OCI-M1 (cell line): ENCODE measurements at regions not wholly inside any gene's neighbourhood (a gene's known extent, or its start where the extent isn't known, plus 50 kb on each side); places are given as distances from the start of the nearest gene placed in this dataset.
"Not testable (repeated sequence)": the region's sequence is repeated elsewhere in the genome, so short reads cannot be mapped to it uniquely, and the experiment has no call there.

Source experiments
- DNase-seq: peaks from one replicate; lab custom pipeline; 2025; lab: John Stamatoyannopoulos, UW

DNA sequence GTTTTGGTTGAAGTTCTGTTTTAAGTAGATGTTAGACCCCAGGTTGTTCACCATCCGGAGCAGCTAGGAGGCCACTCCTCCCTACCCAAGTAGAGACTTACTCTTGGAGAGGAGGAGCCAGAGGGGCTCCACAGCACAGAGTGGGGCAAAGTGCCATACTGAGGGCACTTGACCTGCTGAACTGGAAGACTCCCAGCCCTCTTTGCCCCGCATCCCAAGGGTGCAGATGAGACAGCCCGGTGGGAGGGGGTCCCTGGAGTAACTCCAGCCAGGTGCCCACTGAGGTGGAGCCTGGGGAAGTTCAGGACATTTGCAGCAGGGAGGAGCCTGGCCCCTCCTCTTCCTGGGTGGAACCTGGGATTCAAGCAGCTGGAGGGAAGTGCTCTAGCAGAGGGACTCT, 102.1 kb upstream of the GPR6 start:
- no peak for DNase-seq

DNA sequence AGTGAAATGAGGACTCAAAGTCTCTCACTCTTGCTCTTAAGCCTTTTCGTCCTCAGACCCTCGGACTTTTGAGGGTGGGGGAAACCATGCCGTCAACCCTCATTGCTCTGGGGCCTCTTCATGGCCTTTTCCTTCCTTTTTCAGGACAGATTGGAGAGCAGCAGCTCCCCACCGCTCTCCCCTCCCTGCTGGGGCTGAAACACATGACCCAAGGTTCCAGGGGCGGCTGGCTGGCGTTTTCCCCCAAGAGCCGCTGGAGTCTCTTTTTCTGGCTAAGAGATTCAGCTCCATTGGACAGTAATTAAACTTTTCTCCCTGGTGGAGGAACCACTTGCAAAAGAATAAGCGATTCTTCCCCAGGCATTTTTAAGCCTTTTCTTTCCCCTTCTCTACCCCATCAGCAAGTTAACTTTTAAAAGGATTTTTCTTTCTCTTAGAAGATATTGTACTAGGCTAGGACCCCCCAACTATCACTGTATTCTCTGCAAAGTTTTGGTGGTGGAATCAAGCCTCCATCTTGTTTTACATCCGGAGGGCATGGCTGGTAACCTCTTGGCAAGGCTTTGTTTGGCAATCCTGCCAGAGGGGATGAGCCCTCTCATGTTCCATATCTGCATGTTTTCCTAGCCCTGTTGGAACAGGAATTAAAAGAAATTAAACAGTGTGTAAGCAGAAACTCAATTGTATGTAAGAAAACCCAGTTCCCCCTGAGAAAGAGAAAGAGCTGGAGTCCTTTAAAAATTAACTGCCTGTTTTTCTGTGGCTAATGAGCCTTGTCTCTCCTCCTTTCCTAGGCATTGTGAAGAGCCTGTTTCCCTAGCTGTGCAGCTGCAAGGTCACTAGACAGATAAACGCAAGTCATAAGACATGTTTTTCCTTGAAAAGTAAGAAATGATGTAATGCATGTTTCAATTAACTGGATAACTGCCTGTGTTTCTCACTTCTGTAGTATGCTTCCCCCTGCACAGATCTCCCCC, 100.8 kb upstream of the GPR6 start:
- DNase-seq = peak; percentile 75

DNA sequence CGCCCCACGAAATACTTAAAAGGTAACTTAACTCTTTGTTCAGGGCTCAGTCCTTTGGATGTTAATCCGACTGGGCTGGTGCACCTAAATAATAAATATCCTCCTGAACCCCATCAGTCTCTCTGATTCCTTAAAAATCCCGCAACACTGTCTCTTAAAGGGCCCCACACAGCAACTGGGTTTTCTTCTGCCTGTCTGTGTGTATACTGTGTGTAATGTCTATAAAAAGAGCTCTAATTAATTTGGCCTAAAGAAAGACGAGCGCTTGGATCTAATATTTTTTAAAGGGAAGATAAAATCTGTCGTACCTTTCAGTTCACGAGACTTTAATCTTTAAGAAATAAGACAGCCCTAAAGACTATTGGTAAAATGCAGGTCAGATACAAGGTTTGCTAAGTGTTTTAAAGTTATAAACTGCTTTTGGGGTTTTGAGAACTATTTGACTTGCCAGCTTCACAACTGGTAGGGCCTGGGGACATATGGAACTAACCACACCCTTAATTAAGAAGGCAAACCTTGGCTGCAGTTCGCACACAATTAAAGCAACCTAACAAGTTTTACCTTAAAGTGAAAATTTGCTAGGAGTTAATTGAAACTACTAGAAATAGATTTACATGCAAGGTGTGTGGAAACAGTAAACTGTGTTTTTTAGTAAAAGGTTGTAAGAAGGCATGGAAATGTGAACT, 100.0 kb upstream of the GPR6 start:
- DNase-seq = peak; percentile 31

DNA sequence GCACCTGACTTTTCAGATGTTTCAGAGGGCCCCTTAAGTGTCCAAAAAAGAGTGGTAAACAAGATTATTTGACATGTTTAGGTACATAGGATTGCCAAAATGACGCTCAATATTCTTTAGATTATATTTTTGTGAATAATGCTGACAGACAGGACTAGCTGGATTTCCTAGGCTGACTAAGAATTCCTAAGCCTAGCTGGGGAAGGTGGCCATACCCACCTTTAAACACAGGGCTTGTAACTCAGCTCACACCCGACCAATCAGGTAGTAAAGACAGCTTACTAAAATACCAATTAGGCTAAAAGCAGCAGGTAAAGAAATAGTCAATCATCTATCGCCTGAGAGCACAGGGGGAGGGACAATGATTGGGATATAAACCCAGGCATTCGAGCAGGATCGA, 99.0 kb upstream of the GPR6 start:
- not testable (repeated sequence) for DNase-seq

DNA sequence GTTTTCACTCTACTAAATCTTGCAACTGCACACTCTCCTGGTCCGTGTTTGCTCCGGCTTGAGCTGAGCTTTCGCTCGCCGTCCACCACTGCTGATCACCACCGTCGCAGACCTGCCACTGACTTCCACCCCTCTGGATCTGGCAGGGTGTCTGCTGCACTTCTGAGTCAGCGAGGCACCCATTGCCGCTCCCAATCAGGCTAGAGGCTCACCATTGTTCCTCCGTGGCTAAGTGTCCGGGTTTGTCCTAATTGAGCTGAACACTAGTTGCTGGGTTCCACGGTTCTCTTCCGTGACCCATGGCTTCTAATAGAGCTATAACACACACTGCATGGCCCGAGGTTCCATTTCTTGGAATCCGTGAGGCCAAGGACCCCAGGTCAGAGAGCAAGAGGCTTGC, 98.6 kb upstream of the GPR6 start:
- no peak for DNase-seq

DNA sequence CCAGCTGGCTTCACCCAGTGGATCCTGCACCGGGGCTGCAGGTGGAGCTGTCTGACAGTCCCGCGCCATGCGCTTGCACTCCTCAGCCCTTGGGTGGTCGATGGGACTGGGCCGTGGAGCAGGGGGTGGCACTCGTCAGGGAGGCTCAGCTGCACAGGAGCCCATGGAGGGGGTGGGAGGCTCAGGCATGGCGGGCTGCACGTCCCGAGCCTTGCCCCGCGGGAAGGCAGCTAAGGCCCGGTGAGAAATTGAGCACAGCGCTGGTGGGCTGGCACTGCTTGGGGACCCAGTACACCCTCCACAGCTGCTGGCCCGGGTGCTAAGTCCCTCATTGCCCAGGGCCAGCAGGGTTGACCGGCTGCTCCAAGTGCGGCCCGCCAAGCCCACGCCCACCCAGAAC, 97.0 kb upstream of the GPR6 start:
- not testable (repeated sequence) for DNase-seq

DNA sequence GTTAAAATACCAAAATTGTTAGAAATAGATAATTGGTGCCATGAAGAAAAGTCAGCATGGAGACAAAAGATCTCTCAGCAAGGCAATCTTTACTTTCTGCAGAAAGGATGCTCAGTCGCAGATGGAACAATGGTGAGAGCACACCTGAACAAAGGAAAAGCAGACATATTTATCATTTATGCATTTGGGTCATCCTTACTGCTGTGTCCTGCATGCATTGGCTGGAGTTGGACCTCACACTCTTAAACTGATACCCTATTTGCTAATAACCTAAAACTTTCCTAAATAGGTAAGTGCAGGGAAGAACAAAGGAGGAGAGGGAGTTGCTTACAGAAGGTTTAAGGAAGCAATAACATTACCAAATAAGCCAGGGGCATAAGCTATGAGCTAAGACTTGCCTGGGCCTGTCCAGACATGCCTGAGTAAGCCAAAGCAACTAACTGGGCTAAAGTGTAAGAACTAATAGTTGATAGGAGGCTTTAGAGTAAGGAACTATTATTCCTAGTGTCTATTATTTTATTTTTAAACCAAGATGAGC, 96.1 kb upstream of the GPR6 start:
- not testable (repeated sequence) for DNase-seq

DNA sequence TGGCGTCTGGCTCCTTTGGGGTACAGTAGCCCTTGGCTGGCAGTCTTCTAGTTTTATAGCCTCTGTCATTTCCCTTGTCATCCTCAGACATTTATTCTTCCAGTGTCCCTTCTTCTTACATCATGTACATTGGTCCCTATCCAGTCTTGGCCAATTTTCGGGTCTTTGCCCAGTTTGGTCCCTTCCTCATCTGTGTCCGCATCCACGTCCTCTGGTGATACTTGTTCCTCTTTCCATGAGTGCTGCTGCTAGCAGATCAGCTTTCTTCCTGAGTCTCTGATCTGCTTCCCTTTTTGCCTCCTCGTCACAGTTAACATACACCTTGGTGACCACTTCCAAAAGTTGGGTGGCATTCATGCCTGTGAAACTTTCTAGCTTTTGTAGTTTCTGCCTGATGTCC, 86.2 kb upstream of the GPR6 start:
- peak; percentile 8 for DNase-seq

DNA sequence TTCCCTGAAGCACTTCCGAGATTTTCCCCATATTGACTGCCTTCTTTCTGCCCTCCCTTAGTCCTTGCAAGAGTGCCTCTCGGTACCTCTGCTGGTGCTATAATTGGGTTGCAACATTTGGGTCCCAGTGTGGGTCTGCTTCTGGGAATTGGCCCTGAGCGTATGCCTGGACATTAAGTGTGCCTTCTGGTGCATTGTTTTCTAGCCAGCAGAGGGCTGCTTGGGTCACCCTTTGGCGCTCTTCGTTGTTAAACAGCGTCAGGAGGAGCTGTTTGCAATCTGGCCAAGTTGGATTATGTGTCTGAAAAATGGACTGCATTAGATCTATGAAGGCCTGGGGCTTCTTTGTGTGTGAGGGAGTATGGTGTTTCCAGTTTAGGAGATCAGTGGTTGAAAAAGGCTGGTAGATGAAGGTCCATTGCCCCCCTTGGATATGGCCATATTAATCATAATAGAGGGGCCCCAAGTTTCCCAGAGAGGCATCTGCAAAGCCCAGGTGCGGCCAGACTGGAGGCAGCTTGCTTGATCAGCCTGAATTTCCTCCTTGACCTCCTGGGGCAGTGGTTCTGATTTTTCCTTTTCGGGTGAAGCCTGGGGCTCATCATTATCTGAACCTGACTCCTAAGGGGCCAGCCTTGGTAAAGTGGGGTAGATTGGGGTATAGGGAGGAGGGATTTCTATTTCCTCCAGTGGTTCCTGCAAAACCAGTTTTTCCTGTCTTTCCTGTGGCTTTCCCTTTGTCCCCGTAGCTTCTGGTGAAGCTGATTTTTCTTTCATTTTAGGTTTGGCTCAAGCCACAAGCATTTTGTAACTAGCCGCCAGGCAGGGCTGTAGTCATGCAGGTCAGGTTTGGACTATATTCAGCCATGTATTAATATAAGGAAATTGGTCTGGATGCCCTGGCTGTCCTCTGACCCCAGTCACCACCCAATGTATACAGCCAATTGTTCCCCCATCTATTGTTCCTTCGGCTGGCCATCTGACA, 85.4 kb upstream of the GPR6 start:
- DNase-seq = no peak

DNA sequence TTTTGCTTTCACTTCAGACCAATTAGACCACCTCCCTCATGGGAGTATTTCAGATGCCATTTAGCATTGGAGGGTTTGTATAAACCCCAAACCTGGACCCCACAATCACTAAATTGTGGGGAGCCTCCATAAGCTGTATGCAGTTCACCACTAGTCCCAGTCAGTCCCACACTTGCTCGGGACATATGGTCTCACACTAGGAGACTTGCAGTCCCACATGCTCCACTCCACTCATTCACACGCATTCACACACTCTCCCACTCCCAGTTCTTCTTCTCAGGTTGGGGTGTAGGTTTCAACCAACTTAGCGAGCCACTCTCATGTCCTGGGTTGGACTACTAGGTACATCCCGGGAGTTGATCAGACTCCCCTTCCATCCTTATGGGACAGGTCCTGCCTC, 84.5 kb upstream of the GPR6 start:
- DNase-seq = no peak

DNA sequence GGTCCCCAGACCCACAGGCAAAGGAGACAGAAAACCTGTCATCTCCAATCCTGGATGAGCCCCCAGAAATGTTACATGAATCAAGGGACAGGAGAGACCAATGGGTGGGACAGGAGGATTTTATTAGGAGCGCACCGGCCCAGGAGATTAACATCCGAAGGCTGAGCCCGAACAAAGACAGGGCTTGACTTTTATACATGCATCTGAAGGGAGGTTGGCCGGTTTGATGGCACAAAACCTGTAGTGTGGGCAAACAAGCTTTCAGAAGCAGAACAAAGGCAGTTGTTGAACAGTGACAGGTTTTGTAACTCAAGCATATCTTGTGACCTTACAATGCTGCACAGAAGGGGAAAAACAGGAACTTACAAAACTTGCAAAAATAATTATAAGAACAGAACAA, 83.9 kb upstream of the GPR6 start:
- DNase-seq = peak; percentile 34

DNA sequence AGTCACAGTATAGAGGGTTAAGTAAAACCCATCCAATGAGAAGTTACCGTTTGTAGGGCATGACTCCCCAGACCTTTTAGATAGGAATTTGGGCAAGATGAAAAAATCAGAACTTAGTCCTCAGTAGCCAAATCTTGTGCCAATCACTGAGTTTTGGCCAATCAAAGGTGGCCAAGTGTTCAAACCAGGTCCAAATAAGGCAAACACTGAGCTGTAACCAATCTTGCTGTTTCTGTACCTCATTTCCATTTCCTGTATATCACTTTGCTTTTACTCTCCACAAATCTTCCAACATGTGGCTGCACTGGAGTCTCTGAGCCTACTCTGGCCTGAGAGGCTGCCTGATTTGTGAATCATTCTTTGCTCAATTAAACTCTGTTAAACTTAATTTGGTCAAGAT, 81.8 kb upstream of the GPR6 start:
- DNase-seq = no peak

DNA sequence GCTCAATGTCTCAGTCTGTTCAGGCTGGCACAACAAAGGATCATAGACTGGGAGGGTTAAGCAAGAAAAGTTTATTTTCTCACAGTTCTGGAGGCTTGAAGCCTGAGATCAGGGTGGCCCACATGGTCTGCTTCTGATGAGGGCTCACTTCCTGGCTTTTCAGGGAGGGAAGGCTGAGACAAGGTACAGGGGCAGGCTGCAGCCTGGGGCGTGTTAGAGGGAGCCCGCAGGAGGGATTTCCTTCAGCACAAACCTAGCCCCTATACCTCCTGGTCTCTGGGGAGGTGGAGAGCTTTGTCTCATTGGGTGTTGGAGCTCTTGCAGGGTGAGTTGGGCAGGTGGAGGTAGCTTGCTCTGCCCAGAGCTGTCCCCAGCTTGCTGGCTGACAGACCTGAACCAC, 81.1 kb upstream of the GPR6 start:
- no peak for DNase-seq

DNA sequence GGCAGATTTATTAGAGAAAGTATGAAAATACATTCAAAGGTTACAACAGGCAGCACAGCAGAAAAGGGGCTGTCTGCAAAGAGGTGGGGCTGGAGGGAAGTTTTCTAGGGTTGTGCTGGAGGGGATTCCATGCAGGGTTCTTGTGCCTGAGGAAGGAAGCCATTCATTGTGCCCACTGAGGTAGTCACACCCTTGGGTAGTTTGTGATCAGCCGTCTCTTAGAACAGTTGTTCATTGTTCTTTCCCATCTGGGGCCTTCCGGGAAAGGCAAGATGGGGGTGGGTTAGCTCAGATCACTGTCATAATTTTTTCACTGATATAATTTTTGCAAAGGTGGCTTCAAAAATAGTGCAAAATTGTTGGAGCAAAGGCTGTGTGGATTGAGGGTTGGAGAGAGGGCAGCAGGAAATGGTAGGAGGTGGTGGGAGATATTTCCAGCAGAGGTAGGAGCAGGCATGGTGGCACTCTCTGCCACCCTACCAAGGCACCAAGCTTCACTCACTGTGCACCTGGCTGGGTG, 80.5 kb upstream of the GPR6 start:
- no peak for DNase-seq

DNA sequence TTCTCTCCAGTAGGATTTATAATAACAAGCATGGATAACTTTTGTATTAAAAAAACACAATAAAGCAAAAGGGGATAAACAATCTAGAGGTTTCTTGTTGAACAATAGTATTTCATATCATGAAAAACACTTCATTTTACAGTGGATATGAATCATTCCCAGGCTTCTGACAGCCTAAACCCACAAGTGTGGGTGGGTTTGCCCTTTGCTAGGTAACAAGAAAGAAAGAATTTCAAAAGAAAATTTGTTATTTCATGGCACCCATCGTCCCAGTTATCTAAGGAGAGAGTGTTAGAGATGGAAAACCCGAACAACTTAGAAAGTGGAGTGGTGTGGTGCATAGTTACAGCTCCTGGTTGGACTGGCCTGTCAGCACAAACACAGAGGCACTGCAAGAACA, 76.1 kb upstream of the GPR6 start:
- no peak for DNase-seq

DNA sequence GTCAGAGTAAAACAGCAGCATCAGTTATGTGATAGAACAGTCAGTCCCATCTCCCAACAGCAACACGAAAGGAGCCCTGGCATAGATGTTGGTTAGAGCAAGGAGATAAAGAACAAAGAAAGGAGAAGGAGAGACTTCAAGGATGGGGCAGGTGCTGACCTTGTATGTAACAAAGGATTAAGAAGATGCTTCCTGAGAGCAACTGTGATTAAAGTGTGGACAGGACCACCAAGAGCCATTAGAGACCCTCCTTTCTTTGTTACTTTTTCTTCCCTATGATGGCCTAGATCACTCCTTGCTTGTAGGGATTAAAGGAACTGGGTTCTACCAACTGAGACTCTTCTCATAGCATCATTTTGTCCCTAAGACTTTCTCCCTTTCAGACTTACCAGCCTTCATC, 75.2 kb upstream of the GPR6 start:
- no peak for DNase-seq

DNA sequence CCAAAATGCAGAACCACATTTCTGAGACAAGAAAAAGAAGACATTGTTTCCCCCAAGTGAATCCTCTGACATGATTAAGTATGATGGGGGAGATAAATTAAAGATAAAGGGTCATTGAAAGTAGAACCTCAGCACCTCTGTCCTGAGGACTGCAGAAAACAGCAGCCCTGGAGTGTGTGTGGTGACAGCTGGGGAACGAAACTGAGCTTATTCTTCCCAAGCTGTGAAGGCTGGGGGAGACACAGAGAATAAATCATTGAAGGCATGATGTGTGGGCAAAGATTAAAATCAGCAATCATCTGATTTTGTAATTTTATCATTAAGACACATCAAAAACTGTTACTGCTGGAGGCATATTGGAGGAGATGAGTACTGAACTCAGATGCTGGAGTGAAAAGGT, 67.5 kb upstream of the GPR6 start:
- DNase-seq = no peak

DNA sequence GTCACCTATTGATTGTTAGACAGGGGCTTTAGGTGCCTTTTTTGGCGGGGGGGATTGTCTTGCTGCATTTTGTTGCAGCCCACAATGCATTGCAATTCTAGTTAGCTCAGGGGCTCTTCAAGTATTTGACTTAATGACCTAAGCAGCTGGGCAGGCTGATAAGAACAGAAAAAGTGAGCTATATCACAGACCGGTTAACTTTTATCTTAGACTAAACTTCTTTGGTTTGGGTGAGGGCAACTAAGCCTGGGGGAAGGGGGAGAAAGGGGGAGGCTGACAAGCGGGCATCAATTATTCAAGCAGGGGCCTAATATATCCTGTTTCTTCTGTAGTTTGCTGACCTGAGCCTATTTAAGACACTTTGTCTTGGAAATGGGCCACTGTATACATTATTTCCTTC, 66.0 kb upstream of the GPR6 start:
- peak; percentile 70 for DNase-seq

DNA sequence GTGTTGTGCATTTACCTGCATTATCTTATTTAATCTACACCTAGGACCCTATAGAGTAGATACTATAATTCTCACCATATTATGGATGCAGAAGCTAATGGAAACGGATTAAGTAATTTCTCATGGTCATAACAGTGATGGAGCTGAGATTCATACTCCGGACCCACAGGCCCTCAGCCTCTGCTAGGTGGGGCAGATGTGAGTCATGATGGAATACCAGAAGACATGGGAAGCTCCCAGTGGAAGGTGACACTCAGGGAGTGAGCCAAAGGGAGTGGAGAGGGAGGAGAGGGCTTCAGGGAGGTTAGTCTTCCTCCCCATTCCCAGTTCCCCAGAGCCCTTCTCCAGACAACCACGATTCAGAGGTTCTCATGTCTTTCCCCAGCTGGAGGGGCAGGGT, 65.2 kb upstream of the GPR6 start:
- DNase-seq = no peak

DNA sequence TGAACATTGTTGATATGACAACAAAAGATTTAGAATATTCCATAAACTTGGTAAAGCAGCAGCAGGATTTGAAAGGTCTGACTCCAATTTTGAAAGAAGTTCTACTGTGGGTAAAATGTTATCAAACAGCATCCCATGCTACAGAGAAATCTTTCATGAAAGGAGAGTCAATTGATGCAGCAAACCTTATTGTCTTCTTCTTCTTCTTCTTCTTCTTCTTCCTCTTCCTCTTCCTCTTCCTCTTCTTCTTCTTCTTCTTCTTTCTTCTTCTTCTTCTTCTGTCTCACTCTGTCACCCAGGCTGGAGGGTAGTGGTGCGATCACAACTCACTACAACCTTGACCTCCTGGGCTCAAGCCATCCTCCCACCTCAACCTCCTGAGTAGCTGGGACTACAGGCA, 62.4 kb upstream of the GPR6 start:
- DNase-seq = not testable (repeated sequence)

DNA sequence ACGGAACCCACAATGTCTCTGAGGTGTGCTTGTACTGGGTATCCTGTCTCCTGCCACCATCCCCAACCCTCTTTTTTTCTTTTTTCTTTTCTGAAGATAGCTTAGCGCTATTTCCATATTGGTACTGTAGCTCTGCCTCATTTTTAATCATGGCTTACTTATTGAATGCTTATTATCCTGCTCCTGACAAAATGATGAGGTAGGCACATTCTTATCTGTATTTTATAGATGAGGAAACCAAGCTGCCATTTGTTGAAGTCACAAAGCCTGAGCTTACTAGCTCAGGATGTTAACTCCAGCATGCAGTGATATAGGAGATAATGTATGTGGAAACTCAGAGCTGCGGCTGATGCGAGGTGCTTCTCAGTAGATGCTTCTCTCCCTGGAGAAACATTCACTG, 61.4 kb upstream of the GPR6 start:
- DNase-seq = no peak

DNA sequence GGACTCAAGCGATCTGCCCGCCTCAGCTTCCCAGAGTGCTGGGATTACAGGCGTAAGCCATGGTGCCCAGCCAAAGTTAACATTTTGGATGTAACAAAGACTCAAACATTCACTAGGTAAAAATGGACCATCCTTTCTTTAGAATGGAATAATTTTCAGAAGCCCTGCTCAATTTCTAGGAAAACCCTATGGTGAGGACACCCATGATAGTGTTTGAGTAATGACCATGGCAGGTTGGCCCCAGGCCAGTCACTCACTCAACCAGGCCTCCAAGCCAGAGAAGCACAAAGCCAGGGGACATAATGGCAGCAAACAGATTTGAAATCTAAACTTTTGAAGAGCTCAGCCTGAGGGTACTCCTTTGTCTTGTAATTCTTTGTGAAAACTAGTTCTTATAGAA, 59.9 kb upstream of the GPR6 start:
- no peak for DNase-seq
